Liver (tissue), 8 donors: ENCODE measurements at regions not wholly inside any gene's neighbourhood (a gene's known extent, or its start where the extent isn't known, plus 50 kb on each side); places are given as distances from the start of the nearest gene placed in this dataset.

Experiments
- DNase-seq: peaks from one replicate; pipeline ENCODE4 v3.0.0-alpha.2; 2017; ENCODE audit warnings: low spot score
- H3K27ac ChIP-seq, 2 donors: one replicate each; pipeline ENCODE4 v1.7.0; 2013; ENCODE audit warnings: inconsistent platforms in 2 of 2, low read length in 2 of 2, control low read depth in 1 of 2, low read depth in 1 of 2, mild to moderate bottlenecking in 1 of 2
- H3K27me3 ChIP-seq, 4 donors: one replicate each; pipeline versions ENCODE4 v1.6.1 to v1.7.0; 2013; ENCODE audit warnings: low read length in 3 of 4, inconsistent platforms in 1 of 4, mild to moderate bottlenecking in 1 of 4, moderate library complexity in 1 of 4; ENCODE audit not compliant: control insufficient read depth in 4 of 4, insufficient read depth in 4 of 4
- H3K36me3 ChIP-seq, 4 donors: one replicate each; pipeline versions ENCODE4 v1.6.1 to v1.7.0; 2013; ENCODE audit warnings: low read length in 3 of 4, mild to moderate bottlenecking in 3 of 4, low read depth in 1 of 4, moderate library complexity in 1 of 4; ENCODE audit not compliant: control insufficient read depth in 4 of 4, insufficient read depth in 3 of 4
- H3K4me1 ChIP-seq, 4 donors: one replicate each; pipeline versions ENCODE4 v1.6.1 to v1.7.0; 2013; ENCODE audit warnings: low read length in 3 of 4, mild to moderate bottlenecking in 3 of 4, moderate library complexity in 1 of 4; ENCODE audit not compliant: control insufficient read depth in 4 of 4, insufficient read depth in 4 of 4
- H3K4me3 ChIP-seq, 3 donors: one replicate each; pipeline versions ENCODE4 v1.6.1 to v1.7.0; 2013; ENCODE audit warnings: low read length in 3 of 3, control low read depth in 1 of 3, low read depth in 1 of 3, mild to moderate bottlenecking in 1 of 3
- H3K9ac ChIP-seq, 2 donors: one replicate each; pipeline ENCODE4 v1.7.0; 2013; ENCODE audit warnings: low read length in 2 of 2, mild to moderate bottlenecking in 2 of 2, moderate library complexity in 2 of 2, control low read depth in 1 of 2, low read depth in 1 of 2
- H3K9me3 ChIP-seq, 4 donors: one replicate each; pipeline versions ENCODE4 v1.6.1 to v1.7.0; 2013; ENCODE audit warnings: low read length in 3 of 4; ENCODE audit not compliant: control insufficient read depth in 4 of 4
- EGR1 ChIP-seq, 2 donors: IDR thresholded peaks; 2 replicates each; pipeline ENCODE4 v1.6.1; 2016 to 2018; ENCODE audit warnings: antibody characterized with exemption in 2 of 2, low read depth in 2 of 2
- FOXA1 ChIP-seq: IDR thresholded peaks from 2 replicates; pipeline ENCODE4 v1.6.1; 2016; ENCODE audit warnings: antibody characterized with exemption
- FOXA2 ChIP-seq: IDR thresholded peaks from 2 replicates; pipeline ENCODE4 v1.6.1; 2016; ENCODE audit warnings: antibody characterized with exemption
- GABPA ChIP-seq, 2 donors: IDR thresholded peaks in 1 of 2; conservative IDR thresholded peaks in 1 of 2; 2 replicates each; pipeline ENCODE4 v1.6.1; 2016; ENCODE audit warnings: antibody characterized with exemption in 2 of 2, mild to moderate bottlenecking in 1 of 2, moderate library complexity in 1 of 2
- HNF4A ChIP-seq, 2 donors: conservative IDR thresholded peaks; 2 replicates each; pipeline ENCODE4 v1.6.1; 2016; ENCODE audit warnings: antibody characterized with exemption in 2 of 2, mild to moderate bottlenecking in 2 of 2
- HNF4G ChIP-seq: IDR thresholded peaks from 2 replicates; pipeline ENCODE4 v1.6.1; 2016; ENCODE audit warnings: antibody characterized with exemption
- JUND ChIP-seq, 2 donors: IDR thresholded peaks; 2 replicates each; pipeline ENCODE4 v1.6.1; 2016; ENCODE audit warnings: antibody characterized with exemption in 2 of 2
- NR2F2 ChIP-seq: IDR thresholded peaks from 2 replicates; pipeline ENCODE4 v1.6.1; 2016; ENCODE audit warnings: antibody characterized with exemption
- RAD21 ChIP-seq, 2 donors: IDR thresholded peaks; 2 replicates each; pipeline ENCODE4 v1.6.1; 2016; ENCODE audit warnings: antibody characterized with exemption in 2 of 2, mild to moderate bottlenecking in 2 of 2
- RXRA ChIP-seq, 2 donors: IDR thresholded peaks; 2 replicates each; pipeline ENCODE4 v1.6.1; 2017 to 2018; ENCODE audit warnings: antibody characterized with exemption in 2 of 2, mild to moderate bottlenecking in 1 of 2
- SP1 ChIP-seq: IDR thresholded peaks from 2 replicates; pipeline ENCODE4 v1.6.1; 2018; ENCODE audit warnings: antibody characterized with exemption, mild to moderate bottlenecking
- TAF1 ChIP-seq: conservative IDR thresholded peaks from 2 replicates; pipeline ENCODE4 v1.6.1; 2016; ENCODE audit warnings: antibody characterized with exemption, mild to moderate bottlenecking
- YY1 ChIP-seq: IDR thresholded peaks from 2 replicates; pipeline ENCODE4 v1.6.1; 2016; ENCODE audit warnings: antibody characterized with exemption, mild to moderate bottlenecking
- WGBS: extraction: QIAGEN DNeasy Blood & Tissue Kit; methylation state at CpG from one replicate; pipeline ENCODE4 v1.1.7; 2013; 5-methylcytosine and 5-hydroxymethylcytosine counted together
- TF ChIP-seq, protein P1 (sequence below): IDR thresholded peaks from 2 replicates; pipeline ENCODE4 v1.6.1; 2016; ENCODE audit warnings: antibody characterized with exemption
- TF ChIP-seq, protein P2 (sequence below): IDR thresholded peaks from 2 replicates; pipeline ENCODE4 v1.6.1; 2016; ENCODE audit warnings: antibody characterized with exemption
- TF ChIP-seq, protein P3 (sequence below): fragments of 150-350 bp; IDR thresholded peaks from 2 replicates; pipeline ENCODE4 v1.5.1; 2017; ENCODE audit warnings: improper control_type of control experiment, low read depth, low read length; ENCODE audit not compliant: missing input control
- TF ChIP-seq, protein P4 (sequence below): IDR thresholded peaks from 2 replicates; pipeline ENCODE4 v1.6.1; 2016; ENCODE audit warnings: antibody characterized with exemption, mild to moderate bottlenecking
- TF ChIP-seq, protein P5 (sequence below): IDR thresholded peaks from 2 replicates; pipeline ENCODE4 v1.6.1; 2016; ENCODE audit warnings: antibody characterized with exemption
- donor health status: healthy.
- donor health status: healthy.
- donor health status: healthy.
- donor health status: healthy.
- donor health status: healthy.

DNA sequence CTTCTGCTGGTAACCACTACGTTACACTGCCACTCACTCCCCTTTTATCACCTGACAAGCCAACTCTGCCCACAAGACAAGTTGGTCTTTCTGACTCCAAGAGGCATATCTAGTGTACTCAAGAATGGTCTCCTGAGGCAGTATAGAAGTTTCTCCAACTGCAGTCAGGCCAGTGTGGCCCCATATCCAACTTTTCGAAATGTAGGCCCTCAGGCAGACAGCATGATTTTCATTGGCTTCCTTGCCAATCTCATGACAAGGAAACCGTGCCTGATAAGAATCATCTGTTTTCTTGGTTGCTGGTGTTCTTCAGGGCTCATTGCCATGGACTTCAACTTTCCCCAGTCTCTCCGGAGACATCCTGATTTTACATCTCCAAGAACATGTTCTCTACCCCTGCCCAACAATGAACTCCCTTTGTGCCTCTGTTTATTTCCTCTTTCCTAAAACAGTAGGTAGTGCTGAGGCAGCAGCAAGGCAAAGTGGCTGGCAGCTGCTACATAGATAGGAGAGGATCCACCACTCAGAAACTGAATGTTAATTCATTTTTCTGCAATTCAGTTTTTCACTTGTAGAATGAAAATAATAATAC lies 62.6 kb upstream of the SEMA6A start:
- Histone ChIP-seq H3K4me1 (no peaks in the 10 kb centered on the region), H3K36me3 (no peaks in the 10 kb centered on the region), H3K9ac (no peak overlapping the region), H3K9me3 (no peaks in the 10 kb centered on the region), H3K27me3 (no peaks in the 10 kb centered on the region), H3K4me3 (no peak overlapping the region), H3K27ac (no peak overlapping the region)
- whole genome bisulfite sequencing = 64% methylated on average over 4 of the region's 4 CpGs
- TF ChIP-seq SP1 = no peak
- TF ChIP-seq, protein P1, sequence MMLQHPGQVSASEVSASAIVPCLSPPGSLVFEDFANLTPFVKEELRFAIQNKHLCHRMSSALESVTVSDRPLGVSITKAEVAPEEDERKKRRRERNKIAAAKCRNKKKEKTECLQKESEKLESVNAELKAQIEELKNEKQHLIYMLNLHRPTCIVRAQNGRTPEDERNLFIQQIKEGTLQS = no peak
- TF ChIP-seq, protein P2, sequence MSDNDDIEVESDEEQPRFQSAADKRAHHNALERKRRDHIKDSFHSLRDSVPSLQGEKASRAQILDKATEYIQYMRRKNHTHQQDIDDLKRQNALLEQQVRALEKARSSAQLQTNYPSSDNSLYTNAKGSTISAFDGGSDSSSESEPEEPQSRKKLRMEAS = no peak
- TF ChIP-seq JUND (IDR thresholded peaks at IDR 0.05) = no peak
- TF ChIP-seq, protein P3, sequence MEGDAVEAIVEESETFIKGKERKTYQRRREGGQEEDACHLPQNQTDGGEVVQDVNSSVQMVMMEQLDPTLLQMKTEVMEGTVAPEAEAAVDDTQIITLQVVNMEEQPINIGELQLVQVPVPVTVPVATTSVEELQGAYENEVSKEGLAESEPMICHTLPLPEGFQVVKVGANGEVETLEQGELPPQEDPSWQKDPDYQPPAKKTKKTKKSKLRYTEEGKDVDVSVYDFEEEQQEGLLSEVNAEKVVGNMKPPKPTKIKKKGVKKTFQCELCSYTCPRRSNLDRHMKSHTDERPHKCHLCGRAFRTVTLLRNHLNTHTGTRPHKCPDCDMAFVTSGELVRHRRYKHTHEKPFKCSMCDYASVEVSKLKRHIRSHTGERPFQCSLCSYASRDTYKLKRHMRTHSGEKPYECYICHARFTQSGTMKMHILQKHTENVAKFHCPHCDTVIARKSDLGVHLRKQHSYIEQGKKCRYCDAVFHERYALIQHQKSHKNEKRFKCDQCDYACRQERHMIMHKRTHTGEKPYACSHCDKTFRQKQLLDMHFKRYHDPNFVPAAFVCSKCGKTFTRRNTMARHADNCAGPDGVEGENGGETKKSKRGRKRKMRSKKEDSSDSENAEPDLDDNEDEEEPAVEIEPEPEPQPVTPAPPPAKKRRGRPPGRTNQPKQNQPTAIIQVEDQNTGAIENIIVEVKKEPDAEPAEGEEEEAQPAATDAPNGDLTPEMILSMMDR = no peak
- TF ChIP-seq EGR1 (IDR thresholded peaks at IDR 0.05; ENCODE audit: low read depth in 2 of 2) = no peak
- no peak for TF ChIP-seq FOXA2
- TF ChIP-seq, protein P4, sequence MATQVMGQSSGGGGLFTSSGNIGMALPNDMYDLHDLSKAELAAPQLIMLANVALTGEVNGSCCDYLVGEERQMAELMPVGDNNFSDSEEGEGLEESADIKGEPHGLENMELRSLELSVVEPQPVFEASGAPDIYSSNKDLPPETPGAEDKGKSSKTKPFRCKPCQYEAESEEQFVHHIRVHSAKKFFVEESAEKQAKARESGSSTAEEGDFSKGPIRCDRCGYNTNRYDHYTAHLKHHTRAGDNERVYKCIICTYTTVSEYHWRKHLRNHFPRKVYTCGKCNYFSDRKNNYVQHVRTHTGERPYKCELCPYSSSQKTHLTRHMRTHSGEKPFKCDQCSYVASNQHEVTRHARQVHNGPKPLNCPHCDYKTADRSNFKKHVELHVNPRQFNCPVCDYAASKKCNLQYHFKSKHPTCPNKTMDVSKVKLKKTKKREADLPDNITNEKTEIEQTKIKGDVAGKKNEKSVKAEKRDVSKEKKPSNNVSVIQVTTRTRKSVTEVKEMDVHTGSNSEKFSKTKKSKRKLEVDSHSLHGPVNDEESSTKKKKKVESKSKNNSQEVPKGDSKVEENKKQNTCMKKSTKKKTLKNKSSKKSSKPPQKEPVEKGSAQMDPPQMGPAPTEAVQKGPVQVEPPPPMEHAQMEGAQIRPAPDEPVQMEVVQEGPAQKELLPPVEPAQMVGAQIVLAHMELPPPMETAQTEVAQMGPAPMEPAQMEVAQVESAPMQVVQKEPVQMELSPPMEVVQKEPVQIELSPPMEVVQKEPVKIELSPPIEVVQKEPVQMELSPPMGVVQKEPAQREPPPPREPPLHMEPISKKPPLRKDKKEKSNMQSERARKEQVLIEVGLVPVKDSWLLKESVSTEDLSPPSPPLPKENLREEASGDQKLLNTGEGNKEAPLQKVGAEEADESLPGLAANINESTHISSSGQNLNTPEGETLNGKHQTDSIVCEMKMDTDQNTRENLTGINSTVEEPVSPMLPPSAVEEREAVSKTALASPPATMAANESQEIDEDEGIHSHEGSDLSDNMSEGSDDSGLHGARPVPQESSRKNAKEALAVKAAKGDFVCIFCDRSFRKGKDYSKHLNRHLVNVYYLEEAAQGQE = no peak
- TF ChIP-seq RXRA (IDR thresholded peaks at IDR 0.05) = no peak
- TF ChIP-seq RAD21 (IDR thresholded peaks at IDR 0.05) = no peak
- TF ChIP-seq NR2F2 = no peak
- TF ChIP-seq YY1 = no peak
- no peak for TF ChIP-seq HNF4G
- no peak for DNase-seq

DNA sequence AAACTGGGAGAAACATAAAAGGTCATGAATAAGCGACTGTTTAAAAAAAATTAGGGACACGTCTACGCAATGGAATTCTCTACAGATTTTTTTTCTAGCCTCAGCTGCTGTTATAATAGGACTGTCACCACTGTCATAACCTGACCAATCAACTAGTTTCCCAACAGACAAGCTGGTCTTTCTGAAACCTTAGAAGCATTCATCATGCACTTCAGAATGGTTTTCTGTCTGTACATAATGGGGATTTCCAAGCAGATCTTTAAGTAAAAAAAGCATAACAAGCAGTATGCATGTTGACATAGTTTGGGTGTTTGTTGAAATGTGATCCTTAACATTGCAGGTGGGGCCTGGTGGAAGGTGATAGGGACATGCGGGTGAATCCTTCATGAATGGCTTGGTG lies 58.3 kb upstream of the SEMA6A start:
- H3K9me3 ChIP-seq = no peaks in the 10 kb centered on the region
- H3K4me1 ChIP-seq = no peaks in the 10 kb centered on the region
- no peaks in the 10 kb centered on the region for H3K36me3 ChIP-seq
- no peak overlapping the region for H3K9ac ChIP-seq
- TF ChIP-seq, protein P3 = no peak
- TF ChIP-seq, protein P5, sequence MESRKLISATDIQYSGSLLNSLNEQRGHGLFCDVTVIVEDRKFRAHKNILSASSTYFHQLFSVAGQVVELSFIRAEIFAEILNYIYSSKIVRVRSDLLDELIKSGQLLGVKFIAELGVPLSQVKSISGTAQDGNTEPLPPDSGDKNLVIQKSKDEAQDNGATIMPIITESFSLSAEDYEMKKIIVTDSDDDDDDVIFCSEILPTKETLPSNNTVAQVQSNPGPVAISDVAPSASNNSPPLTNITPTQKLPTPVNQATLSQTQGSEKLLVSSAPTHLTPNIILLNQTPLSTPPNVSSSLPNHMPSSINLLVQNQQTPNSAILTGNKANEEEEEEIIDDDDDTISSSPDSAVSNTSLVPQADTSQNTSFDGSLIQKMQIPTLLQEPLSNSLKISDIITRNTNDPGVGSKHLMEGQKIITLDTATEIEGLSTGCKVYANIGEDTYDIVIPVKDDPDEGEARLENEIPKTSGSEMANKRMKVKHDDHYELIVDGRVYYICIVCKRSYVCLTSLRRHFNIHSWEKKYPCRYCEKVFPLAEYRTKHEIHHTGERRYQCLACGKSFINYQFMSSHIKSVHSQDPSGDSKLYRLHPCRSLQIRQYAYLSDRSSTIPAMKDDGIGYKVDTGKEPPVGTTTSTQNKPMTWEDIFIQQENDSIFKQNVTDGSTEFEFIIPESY = no peak
- no peak for TF ChIP-seq FOXA1
- no peak for TF ChIP-seq RAD21 (IDR thresholded peaks at IDR 0.05)
- TF ChIP-seq, protein P1 = no peak
- TF ChIP-seq HNF4A (conservative IDR thresholded peaks at IDR 0.05) = no peak
- TF ChIP-seq GABPA (IDR thresholded peaks at IDR 0.05 in 1 of 2, conservative IDR thresholded peaks at IDR 0.05 in 1 of 2) = no peak
- TF ChIP-seq TAF1 = no peak
- TF ChIP-seq, protein P4 = no peak
- no peak overlapping the region for H3K4me3 ChIP-seq
- DNase-seq = no peak
- no peak overlapping the region for H3K27ac ChIP-seq
- 91% methylated on average over 4 of the region's 4 CpGs for WGBS
- no peaks in the 10 kb centered on the region for H3K27me3 ChIP-seq
